ENCODE measurements at regions not wholly inside any gene's neighbourhood (a gene's known extent, or its start where the extent isn't known, plus 50 kb on each side); places are given as distances from the start of the nearest gene placed in this dataset.

DNA sequence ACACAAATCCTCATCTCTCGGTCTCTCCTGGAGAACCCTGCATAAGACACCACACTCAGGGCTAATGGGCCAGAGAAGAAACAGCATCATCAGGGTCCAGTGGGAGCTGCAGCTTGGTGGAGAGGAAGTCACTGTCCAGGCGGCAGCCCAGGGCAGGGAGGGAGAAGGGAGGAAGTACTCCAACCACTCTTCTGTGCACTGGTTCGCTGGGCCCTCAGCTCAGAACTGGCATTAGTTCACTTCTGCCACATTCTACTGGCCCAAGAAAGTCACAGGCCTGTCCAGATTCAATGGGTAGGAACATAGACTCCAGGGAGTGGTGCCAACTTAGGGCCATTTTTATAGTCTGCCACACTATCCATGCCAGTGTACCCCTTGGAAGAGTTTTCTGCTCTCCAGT, 169.0 kb downstream of the ABHD5 start:
- Mint-ChIP-seq H3K9me3 (no peaks in the 10 kb centered on the region), H3K4me1 (no peaks in the 10 kb centered on the region), H3K27me3 (ENCODE audit: low read depth) (peaks cover 74% of the 10 kb centered on the region), H3K36me3 (ENCODE audit: low read depth) (no peaks in the 10 kb centered on the region), H3K4me3 (no peak overlapping the region), H3K27ac (no peak overlapping the region)
- TF ChIP-seq, protein P1, sequence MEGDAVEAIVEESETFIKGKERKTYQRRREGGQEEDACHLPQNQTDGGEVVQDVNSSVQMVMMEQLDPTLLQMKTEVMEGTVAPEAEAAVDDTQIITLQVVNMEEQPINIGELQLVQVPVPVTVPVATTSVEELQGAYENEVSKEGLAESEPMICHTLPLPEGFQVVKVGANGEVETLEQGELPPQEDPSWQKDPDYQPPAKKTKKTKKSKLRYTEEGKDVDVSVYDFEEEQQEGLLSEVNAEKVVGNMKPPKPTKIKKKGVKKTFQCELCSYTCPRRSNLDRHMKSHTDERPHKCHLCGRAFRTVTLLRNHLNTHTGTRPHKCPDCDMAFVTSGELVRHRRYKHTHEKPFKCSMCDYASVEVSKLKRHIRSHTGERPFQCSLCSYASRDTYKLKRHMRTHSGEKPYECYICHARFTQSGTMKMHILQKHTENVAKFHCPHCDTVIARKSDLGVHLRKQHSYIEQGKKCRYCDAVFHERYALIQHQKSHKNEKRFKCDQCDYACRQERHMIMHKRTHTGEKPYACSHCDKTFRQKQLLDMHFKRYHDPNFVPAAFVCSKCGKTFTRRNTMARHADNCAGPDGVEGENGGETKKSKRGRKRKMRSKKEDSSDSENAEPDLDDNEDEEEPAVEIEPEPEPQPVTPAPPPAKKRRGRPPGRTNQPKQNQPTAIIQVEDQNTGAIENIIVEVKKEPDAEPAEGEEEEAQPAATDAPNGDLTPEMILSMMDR (IDR thresholded peaks at IDR 0.05; ENCODE audit: unreplicated experiment in 3 of 3), result no peak

DNA sequence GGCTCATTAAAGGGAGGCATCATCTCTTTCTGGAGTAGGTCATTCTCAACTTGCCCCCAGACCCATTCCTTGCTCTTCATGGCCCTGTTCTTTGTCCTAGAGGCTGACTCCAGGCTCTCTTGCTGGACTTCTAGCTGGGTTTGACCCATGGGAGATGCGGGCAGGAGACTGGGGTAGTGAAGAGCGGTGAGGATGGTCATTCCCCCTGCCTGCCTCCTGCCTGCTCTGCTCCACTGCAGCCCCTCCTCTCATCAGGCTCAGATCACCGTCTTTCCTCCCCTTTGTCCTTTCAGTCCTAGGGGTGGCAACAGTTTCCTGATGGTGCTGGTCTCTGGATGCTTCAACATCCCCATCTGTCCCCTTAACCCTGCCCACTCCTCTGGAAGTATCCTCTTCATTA, 170.9 kb downstream of the ABHD5 start:
- no peaks in the 10 kb centered on the region for H3K4me1 Mint-ChIP-seq
- peaks cover 69% of the 10 kb centered on the region for H3K27me3 Mint-ChIP-seq (ENCODE audit: low read depth)
- no peak overlapping the region for H3K27ac Mint-ChIP-seq
- no peaks in the 10 kb centered on the region for H3K9me3 Mint-ChIP-seq
- TF ChIP-seq, protein P1 (IDR thresholded peaks at IDR 0.05; ENCODE audit: unreplicated experiment in 3 of 3), result no peak
- H3K4me3 Mint-ChIP-seq, result no peak overlapping the region
- no peaks in the 10 kb centered on the region for H3K36me3 Mint-ChIP-seq (ENCODE audit: low read depth)

DNA sequence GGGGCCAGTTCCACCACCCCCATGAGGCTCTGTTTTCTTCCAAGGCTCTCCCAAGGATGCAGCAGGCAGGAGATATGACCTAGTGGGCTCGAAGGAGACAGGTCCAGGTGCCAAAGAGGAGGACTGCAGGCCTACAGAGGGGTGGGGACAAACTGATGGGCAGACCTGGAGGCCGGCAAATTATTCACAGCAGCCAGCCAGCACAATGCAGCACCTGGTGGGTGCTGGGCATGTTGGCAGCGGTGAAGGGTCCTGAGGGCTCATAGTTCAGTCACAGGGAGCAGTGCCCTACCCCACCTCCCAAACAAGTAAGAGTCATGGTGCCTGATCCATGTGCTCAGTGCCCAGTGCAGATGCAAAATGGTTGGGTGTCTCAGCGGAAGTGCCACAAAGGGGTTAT, 171.7 kb downstream of the ABHD5 start:
- Mint-ChIP-seq H3K4me1 (no peaks in the 10 kb centered on the region), H3K27me3 (ENCODE audit: low read depth) (peaks cover 65% of the 10 kb centered on the region), H3K4me3 (no peak overlapping the region), H3K27ac (no peak overlapping the region), H3K9me3 (no peaks in the 10 kb centered on the region), H3K36me3 (ENCODE audit: low read depth) (no peaks in the 10 kb centered on the region)
- TF ChIP-seq, protein P1 (IDR thresholded peaks at IDR 0.05; ENCODE audit: unreplicated experiment in 3 of 3), result no peak

DNA sequence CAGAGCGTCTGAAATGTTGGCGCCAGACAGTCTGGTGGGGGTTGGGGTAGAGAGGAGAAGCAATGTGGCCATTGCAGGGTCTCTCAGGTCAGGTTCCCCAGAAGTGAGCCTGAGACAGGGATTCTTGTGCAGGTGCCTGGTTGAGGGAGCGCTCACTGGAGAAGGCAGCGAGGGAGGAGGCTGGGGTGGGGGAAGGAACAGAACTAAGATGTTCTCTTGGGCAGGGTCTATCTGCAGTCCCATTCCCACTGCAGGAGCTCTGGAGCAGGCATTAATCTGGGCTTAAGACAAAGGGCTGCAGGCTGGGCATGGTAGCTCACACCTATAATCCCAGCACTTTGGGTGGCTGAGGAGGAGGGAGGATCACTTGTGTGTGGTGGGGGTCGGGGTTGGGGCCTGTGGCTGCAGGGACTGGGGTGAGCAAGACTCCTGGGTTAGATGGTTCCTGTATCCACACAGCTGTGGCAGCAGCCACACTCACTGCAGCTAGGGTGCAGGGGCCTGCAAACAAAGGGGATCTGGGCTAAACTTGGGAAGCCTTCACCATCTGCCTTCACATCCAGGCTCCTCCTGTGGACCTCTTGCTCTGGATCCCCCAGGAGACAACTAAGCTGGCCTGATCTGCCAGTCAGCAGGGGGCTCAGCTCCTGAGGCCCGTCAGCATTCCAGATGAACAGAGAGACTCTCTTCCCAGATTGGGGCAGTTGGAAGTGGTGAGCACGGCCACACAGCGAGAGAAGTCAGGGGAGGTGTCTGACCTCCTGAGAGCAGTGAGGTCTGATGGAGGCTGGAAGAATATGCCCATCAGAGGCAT, 172.5 kb downstream of the ABHD5 start:
- Mint-ChIP-seq H3K27me3 (ENCODE audit: low read depth) (peaks cover 58% of the 10 kb centered on the region), H3K36me3 (ENCODE audit: low read depth) (no peaks in the 10 kb centered on the region), H3K4me1 (no peaks in the 10 kb centered on the region), H3K9me3 (no peaks in the 10 kb centered on the region), H3K4me3 (no peak overlapping the region), H3K27ac (no peak overlapping the region)
- TF ChIP-seq, protein P1 (IDR thresholded peaks at IDR 0.05; ENCODE audit: unreplicated experiment in 3 of 3), result no peak

DNA sequence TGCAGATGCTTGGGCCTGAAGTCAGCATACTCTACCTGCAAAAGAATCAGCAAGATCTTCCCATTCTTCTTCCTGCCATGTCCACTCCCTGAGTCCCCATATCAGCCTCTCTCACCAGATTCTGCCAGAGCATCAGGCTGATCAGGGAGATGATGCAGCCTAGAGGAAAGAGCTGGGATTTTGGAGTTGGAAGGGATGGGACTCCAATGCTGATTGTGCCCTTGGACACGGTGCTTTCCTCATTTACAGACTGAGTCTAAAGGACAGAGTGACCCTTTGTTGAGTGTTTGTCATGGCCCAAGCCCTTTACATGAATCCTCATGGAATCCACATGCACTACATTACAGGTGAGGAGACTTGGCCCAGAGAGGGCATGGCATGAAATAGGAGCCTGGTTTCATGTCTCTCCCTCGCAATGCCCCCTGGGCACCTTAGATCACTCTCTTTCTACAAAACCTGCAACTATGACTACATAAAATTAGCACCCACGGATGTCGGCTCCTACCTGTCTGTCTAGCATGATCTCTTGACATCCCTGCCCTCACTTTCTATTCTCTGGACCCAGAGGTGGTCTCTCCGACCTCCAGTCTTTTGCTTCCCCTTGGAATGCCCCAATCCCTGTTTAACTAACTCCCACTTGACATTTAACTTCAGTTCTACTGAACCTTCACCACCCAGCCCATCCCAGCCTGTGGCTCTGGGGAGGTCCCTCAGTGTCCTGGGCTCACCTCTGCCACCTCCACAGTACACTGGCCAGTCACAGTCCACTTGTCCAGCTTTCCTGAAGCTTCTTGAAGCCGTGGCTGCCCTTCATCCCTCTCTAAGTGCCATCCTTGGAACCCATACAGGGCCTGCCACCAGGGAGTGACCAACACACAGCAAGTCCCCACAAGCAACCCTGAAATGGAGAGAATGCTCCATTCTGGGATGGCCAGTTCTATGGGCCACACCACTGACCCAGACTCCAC, 173.5 kb downstream of the ABHD5 start:
- no peaks in the 10 kb centered on the region for H3K9me3 Mint-ChIP-seq
- no peaks in the 10 kb centered on the region for H3K36me3 Mint-ChIP-seq (ENCODE audit: low read depth)
- H3K27ac Mint-ChIP-seq, result no peak overlapping the region
- H3K4me1 Mint-ChIP-seq, result no peaks in the 10 kb centered on the region
- H3K27me3 Mint-ChIP-seq (ENCODE audit: low read depth), result peaks cover 54% of the 10 kb centered on the region
- H3K4me3 Mint-ChIP-seq, result no peak overlapping the region
- TF ChIP-seq, protein P1 (IDR thresholded peaks at IDR 0.05; ENCODE audit: unreplicated experiment in 3 of 3), result no peak
